CD4-positive, alpha-beta T cell (primary cell): ENCODE measurements at regions not wholly inside any gene's neighbourhood (a gene's known extent, or its start where the extent isn't known, plus 50 kb on each side); places are given as distances from the start of the nearest gene placed in this dataset.
"Not testable (repeated sequence)": the region's sequence is repeated elsewhere in the genome, so short reads cannot be mapped to it uniquely, and the experiment has no call there.

Source experiments
- ATAC-seq: fragments of 200-7000 bp; cut with Tn5 transposase; one replicate; pipeline ENCODE4 v1.10.0; 2022; ENCODE audit warnings: mild to moderate bottlenecking; ENCODE audit not compliant: poor library complexity
- CTCF ChIA-PET: fragments of 350-600 bp; sonication (Branson Sonifier 250); formaldehyde crosslinking; loops from one replicate; lab custom pipeline; 2021; ENCODE audit warnings: antibody characterized with exemption, inconsistent platforms; lab: Charles Lee
- POLR2A ChIA-PET: fragments of 350-600 bp; sonication (Branson Sonifier 250); formaldehyde crosslinking; loops from one replicate; lab custom pipeline; 2021; ENCODE audit warnings: antibody characterized with exemption, inconsistent platforms; lab: Charles Lee
- DNase-seq, 14 experiments: peaks; one replicate each; pipeline ENCODE4 v3.0.0-alpha.2; 2013 to 2020; ENCODE audit warnings: mixed read lengths in 2 of 14
- H3K27ac ChIP-seq, 2 donors: one replicate each; pipeline versions ENCODE4 v1.5.1 to v1.7.0; 2013; ENCODE audit warnings: low read length in 2 of 2, low read depth in 1 of 2, mild to moderate bottlenecking in 1 of 2
- H3K27me3 ChIP-seq, 2 experiments: 1 replicate in 1 of 2; 2 replicates in 1 of 2; pipeline versions ENCODE4 v1.6.1 to v1.7.0; 2013; ENCODE audit warnings: low read length in 2 of 2, control low read depth in 1 of 2, mild to moderate bottlenecking in 1 of 2, moderate library complexity in 1 of 2; ENCODE audit not compliant: insufficient read depth in 2 of 2, control insufficient read depth in 1 of 2
- H3K36me3 ChIP-seq: one replicate; pipeline ENCODE4 v1.6.1; 2013; ENCODE audit warnings: low read length, control low read depth; ENCODE audit not compliant: insufficient read depth
- H3K4me1 ChIP-seq: one replicate; pipeline ENCODE4 v1.6.1; 2013; ENCODE audit warnings: low read length, control low read depth; ENCODE audit not compliant: insufficient read depth
- H3K4me3 ChIP-seq: one replicate; pipeline ENCODE4 v1.5.1; 2013; ENCODE audit warnings: mild to moderate bottlenecking, low read length, moderate library complexity
- H3K9me3 ChIP-seq, 2 experiments: 1 replicate in 1 of 2; 2 replicates in 1 of 2; pipeline versions ENCODE4 v1.6.1 to v1.7.0; 2013; ENCODE audit warnings: low read length in 2 of 2, mild to moderate bottlenecking in 2 of 2, control low read depth in 1 of 2, moderate library complexity in 1 of 2; ENCODE audit not compliant: control insufficient read depth in 1 of 2, insufficient read depth in 1 of 2
- H3K27ac Mint-ChIP-seq: one replicate; pipeline ENCODE4 v1.8.0; 2020; ENCODE audit warnings: mixed read lengths
- H3K27me3 Mint-ChIP-seq: one replicate; pipeline ENCODE4 v1.8.0; 2021; ENCODE audit warnings: mixed read lengths
- H3K36me3 Mint-ChIP-seq: one replicate; pipeline ENCODE4 v1.8.0; 2021; ENCODE audit warnings: low read depth, mixed read lengths
- H3K4me1 Mint-ChIP-seq: one replicate; pipeline ENCODE4 v1.8.0; 2021; ENCODE audit warnings: low read depth, mixed read lengths
- H3K4me3 Mint-ChIP-seq: one replicate; pipeline ENCODE4 v1.8.0; 2020; ENCODE audit warnings: mild to moderate bottlenecking, mixed read lengths
- H3K9me3 Mint-ChIP-seq: one replicate; pipeline ENCODE4 v1.8.0; 2020; ENCODE audit warnings: mixed read lengths
- intact Hi-C, 2 experiments: fragments of 100-400 bp; cut with DNase I in 1 of 2; cut with micrococcal nuclease in 1 of 2; formaldehyde crosslinking; loops; one replicate each; pipeline versions ENCODE4 v1.15.1 to v1.9.0; 2023 to 2025; cut with DNase I, micrococcal nuclease

GRCh38 chr1:148417241-148417640, 65.9 kb downstream of the PPIAL4G start:
- H3K36me3 ChIP-seq, POLR2A ChIA-PET, H3K4me1 Mint-ChIP-seq, H3K27me3 ChIP-seq, H3K27ac ChIP-seq, DNase-seq, H3K9me3 ChIP-seq, H3K27me3 Mint-ChIP-seq, H3K9me3 Mint-ChIP-seq, H3K4me1 ChIP-seq, CTCF ChIA-PET, ATAC-seq, intact Hi-C loops, H3K27ac Mint-ChIP-seq, H3K4me3 Mint-ChIP-seq, H3K4me3 ChIP-seq, H3K36me3 Mint-ChIP-seq: not testable (repeated sequence)

DNA sequence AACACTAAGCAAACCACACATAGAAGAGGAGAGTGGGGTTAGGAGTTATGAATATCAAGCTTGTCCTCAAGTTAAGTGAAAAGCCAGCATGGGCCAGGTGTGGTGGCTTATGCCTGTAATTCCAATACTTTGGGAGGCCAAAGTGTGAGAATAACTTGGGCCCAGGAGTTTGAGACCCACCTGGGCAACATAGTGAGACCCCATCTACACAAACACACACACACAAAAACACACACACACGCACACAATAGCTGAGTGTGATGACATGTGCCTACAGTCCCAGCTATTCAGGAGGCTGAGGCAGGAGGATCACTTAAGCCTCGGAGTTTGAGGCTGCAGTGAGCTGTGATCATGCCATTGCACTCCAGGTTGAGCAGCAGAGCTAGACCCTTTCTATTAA, 69.7 kb downstream of the PPIAL4G start:
- H3K27me3 Mint-ChIP-seq, H3K27ac Mint-ChIP-seq, H3K4me1 Mint-ChIP-seq, DNase-seq, POLR2A ChIA-PET, CTCF ChIA-PET, H3K4me1 ChIP-seq, H3K4me3 ChIP-seq, H3K27me3 ChIP-seq, H3K27ac ChIP-seq, H3K9me3 Mint-ChIP-seq, H3K36me3 ChIP-seq, ATAC-seq, intact Hi-C loops, H3K9me3 ChIP-seq, H3K4me3 Mint-ChIP-seq: not testable (repeated sequence)
- H3K36me3 Mint-ChIP-seq, result peaks cover 12% of the 10 kb centered on the region

- H3K36me3 ChIP-seq, H3K27me3 Mint-ChIP-seq, H3K27me3 ChIP-seq, DNase-seq, ATAC-seq, H3K9me3 Mint-ChIP-seq, intact Hi-C loops, POLR2A ChIA-PET, H3K9me3 ChIP-seq, CTCF ChIA-PET, H3K4me3 Mint-ChIP-seq, H3K4me3 ChIP-seq, H3K27ac ChIP-seq: not testable (repeated sequence)
- Mint-ChIP-seq H3K27ac (peak overlapping the region; percentile 43), H3K4me1 (peaks cover 24% of the 10 kb centered on the region), H3K36me3 (peaks cover 24% of the 10 kb centered on the region)
- H3K4me1 ChIP-seq, result peaks cover 12% of the 10 kb centered on the region
These were observed 78.1 kb downstream of the PPIAL4G start for GRCh38 chr1:148404786-148405568.

- peaks cover 24% of the 10 kb centered on the region for H3K36me3 Mint-ChIP-seq
- intact Hi-C loops, result loop anchor here in 1 of 2 experiments (2.0 kb wide), 2 partner anchors 15 to 33 kb away; no protein-coding TSS in a partner anchor
- H3K4me3 Mint-ChIP-seq, result peak overlapping the region; percentile 81
- H3K4me1 Mint-ChIP-seq, result peaks cover 26% of the 10 kb centered on the region
- CTCF ChIA-PET, H3K27ac ChIP-seq, H3K9me3 ChIP-seq, H3K27me3 Mint-ChIP-seq, H3K9me3 Mint-ChIP-seq, DNase-seq, H3K27me3 ChIP-seq, H3K4me3 ChIP-seq, ATAC-seq, H3K36me3 ChIP-seq: not testable (repeated sequence)
- H3K27ac Mint-ChIP-seq, result peak overlapping the region; percentile 92
- peaks cover 14% of the 10 kb centered on the region for H3K4me1 ChIP-seq
- POLR2A ChIA-PET, result interaction anchor here (2.3 to 2.4 kb wide), 2 partner anchors 15 to 31 kb away, joined by 17 to 22 read pairs; no protein-coding TSS in a partner anchor
These were observed 79.2 kb downstream of the PPIAL4G start for GRCh38 chr1:148403925-148404324.

- Mint-ChIP-seq H3K27ac (peak overlapping the region; percentile 92), H3K36me3 (peaks cover 20% of the 10 kb centered on the region), H3K4me1 (peaks cover 26% of the 10 kb centered on the region), H3K4me3 (peak overlapping the region; percentile 98)
- H3K27me3 ChIP-seq, H3K9me3 ChIP-seq, H3K27me3 Mint-ChIP-seq, ATAC-seq, CTCF ChIA-PET, H3K36me3 ChIP-seq, H3K9me3 Mint-ChIP-seq: not testable (repeated sequence)
- DNase-seq, result peak in 2 of 14 experiments; percentile 20 to 23
- Histone ChIP-seq H3K4me1 (peaks cover 19% of the 10 kb centered on the region), H3K4me3 (peak overlapping the region; percentile 79), H3K27ac (peak overlapping the region; percentile 91 to 92)
- intact Hi-C loops, result loop anchor here in 1 of 2 experiments (2.0 kb wide), 2 partner anchors 14 to 32 kb away; no protein-coding TSS in a partner anchor
- POLR2A ChIA-PET, result interaction anchor here (1.0 to 2.4 kb wide), 4 partner anchors 10 to 30 kb away, joined by 3 to 22 read pairs (median 11); no protein-coding TSS in a partner anchor
These were observed 80.0 kb downstream of the PPIAL4G start for GRCh38 chr1:148403085-148403456.

GRCh38 chr1:148402152-148403084, 80.7 kb downstream of the PPIAL4G start:
- CTCF ChIA-PET, result not testable (repeated sequence)
- H3K4me1 Mint-ChIP-seq, result peaks cover 28% of the 10 kb centered on the region

More at GRCh38 chr1:148402152-148403084, 80.7 kb downstream of the PPIAL4G start:
- not testable (repeated sequence) for H3K27me3 ChIP-seq, H3K27me3 Mint-ChIP-seq, H3K9me3 Mint-ChIP-seq, H3K36me3 ChIP-seq, H3K9me3 ChIP-seq
- Mint-ChIP-seq H3K4me3 (peak overlapping the region; percentile 98), H3K36me3 (peaks cover 17% of the 10 kb centered on the region), H3K27ac (peak overlapping the region; percentile 92)
- POLR2A ChIA-PET, result interaction anchor here (0.7 to 2.4 kb wide), 6 partner anchors 10 to 30 kb away, joined by 3 to 22 read pairs (median 4); no protein-coding TSS in a partner anchor
- Histone ChIP-seq H3K4me3 (peak overlapping the region; percentile 79), H3K27ac (peak overlapping the region; percentile 91 to 92), H3K4me1 (peaks cover 23% of the 10 kb centered on the region)
- intact Hi-C loops, result loop anchor here in 1 of 2 experiments (2.0 kb wide), 2 partner anchors 14 to 32 kb away; no protein-coding TSS in a partner anchor
- ATAC-seq, result peak; percentile 84
- peak; percentile 70 to 93 (median 83) for DNase-seq
